ELR (cell line): ENCODE measurements at regions not wholly inside any gene's neighbourhood (a gene's known extent, or its start where the extent isn't known, plus 50 kb on each side); places are given as distances from the start of the nearest gene placed in this dataset.

Source experiments
- DNase-seq: peaks from one replicate; pipeline ENCODE4 v3.0.0-alpha.2; 2015; ENCODE audit warnings: low read depth

DNA sequence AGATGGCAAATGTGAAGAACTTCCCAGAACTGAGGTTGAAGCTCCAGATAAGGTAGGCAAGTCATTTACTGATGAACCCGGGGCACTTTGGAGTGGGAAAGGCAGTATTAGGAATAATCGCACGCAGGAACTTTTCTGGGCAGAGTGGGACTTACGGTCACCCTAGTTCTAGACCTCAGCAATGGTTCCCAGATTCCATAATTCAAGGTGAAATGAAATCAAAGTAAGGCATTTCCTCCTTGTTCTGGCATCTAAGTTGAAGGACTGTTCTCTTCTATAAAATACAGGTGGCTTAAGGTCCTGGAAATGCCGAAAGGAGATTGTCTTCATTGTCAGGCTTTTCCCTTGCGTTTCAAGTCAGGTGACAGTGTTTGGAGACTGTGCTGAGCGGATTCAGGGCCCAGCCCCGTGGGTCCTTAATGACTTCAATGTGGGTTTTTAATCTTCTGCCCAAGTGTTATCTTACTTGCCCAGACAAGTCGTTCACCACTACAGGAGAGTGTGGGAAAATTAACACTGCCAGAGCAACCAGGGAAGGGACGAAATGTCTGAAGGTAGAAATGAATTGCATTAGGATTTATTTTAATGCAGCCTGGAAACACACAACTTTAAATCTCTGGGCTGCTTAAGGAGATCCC lies 52.1 kb upstream of the STOX2 start:
- DNase-seq: no peak

DNA sequence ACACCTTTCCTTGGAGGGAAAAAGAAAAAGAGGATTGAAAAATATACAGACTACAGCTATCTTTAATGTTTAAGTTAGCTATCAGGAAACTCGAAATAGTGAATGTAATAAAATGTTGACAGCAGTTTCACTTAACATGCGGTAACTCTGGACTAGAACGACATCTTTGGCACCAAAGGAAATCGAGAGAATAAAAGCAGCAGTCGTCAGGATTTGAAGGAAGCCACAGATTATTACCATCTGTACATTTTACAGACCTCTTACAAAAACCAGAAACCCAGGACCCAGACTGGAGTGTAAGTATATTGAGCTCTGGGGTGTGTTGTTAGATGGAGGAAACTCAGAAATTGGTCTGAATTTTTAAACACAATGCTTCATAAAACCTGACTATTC lies 51.6 kb upstream of the STOX2 start:
- DNase-seq: no peak
